Gastroesophageal sphincter (tissue), 3 donors: ENCODE measurements at regions not wholly inside any gene's neighbourhood (a gene's known extent, or its start where the extent isn't known, plus 50 kb on each side); places are given as distances from the start of the nearest gene placed in this dataset.

ENCODE experiments used
- POLR2A ChIP-seq, 2 donors: fragments of 450-650 bp; IDR thresholded peaks; one replicate each; pipeline ENCODE4 v1.6.1; 2017; ENCODE audit warnings: antibody characterized with exemption in 2 of 2, mild to moderate bottlenecking in 2 of 2, moderate library complexity in 1 of 2
- TF ChIP-seq, protein P1 (sequence below), 4 experiments: fragments of 200-600 bp in 2 of 4; fragments of 450-650 bp in 2 of 4; sonication (generic) in 1 of 4; IDR thresholded peaks; one replicate each; pipeline ENCODE4 v1.5.1; 2017 to 2019; ENCODE audit warnings: antibody characterized with exemption in 4 of 4, mild to moderate bottlenecking in 2 of 4, moderate library complexity in 2 of 4

DNA sequence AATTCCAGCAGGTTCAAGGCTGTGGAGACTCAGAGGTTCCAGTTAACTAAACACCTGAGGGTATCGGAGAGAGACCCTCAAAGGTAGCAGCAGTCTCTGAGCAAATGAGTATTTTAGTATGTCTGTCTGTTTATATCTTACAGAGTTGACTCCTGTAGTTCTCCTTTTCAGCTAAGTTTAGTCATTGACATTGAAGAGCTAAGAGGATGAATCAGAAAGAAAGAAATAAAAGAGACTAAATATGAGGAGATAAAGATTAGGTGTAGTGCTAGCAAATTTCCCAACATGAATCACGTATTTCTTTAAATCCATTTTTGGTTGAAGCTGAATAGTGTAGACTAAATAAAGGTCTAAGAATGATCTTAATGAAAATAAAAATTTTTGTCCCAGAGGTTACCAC is 474.0 kb upstream of the RGMB start:
- TF ChIP-seq, protein P1, sequence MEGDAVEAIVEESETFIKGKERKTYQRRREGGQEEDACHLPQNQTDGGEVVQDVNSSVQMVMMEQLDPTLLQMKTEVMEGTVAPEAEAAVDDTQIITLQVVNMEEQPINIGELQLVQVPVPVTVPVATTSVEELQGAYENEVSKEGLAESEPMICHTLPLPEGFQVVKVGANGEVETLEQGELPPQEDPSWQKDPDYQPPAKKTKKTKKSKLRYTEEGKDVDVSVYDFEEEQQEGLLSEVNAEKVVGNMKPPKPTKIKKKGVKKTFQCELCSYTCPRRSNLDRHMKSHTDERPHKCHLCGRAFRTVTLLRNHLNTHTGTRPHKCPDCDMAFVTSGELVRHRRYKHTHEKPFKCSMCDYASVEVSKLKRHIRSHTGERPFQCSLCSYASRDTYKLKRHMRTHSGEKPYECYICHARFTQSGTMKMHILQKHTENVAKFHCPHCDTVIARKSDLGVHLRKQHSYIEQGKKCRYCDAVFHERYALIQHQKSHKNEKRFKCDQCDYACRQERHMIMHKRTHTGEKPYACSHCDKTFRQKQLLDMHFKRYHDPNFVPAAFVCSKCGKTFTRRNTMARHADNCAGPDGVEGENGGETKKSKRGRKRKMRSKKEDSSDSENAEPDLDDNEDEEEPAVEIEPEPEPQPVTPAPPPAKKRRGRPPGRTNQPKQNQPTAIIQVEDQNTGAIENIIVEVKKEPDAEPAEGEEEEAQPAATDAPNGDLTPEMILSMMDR (IDR thresholded peaks at IDR 0.05): no peak
- no peak for TF ChIP-seq POLR2A (IDR thresholded peaks at IDR 0.05)
